Activated T-helper 17 cell treated with anti-CD3 and anti-CD28 coated beads, Interleukin-2, amount 50 U/mL, for 72 hours (primary cell): ENCODE measurements at regions not wholly inside any gene's neighbourhood (a gene's known extent, or its start where the extent isn't known, plus 50 kb on each side); places are given as distances from the start of the nearest gene placed in this dataset.
"Not testable (repeated sequence)": the region's sequence is repeated elsewhere in the genome, so short reads cannot be mapped to it uniquely, and the experiment has no call there.

Experiments
- ATAC-seq: fragments of 150-1000 bp; cut with Tn5 transposase; replicated peaks from 2 replicates; pipeline ENCODE4 v1.10.0; 2021; ENCODE audit warnings: mild to moderate bottlenecking, moderate library complexity
- H3K27ac Mint-ChIP-seq: one replicate; pipeline ENCODE4 v1.8.0; 2022; ENCODE audit warnings: mixed read lengths
- H3K27me3 Mint-ChIP-seq: one replicate; pipeline ENCODE4 v1.8.0; 2022; ENCODE audit warnings: mixed read lengths
- H3K36me3 Mint-ChIP-seq: one replicate; pipeline ENCODE4 v1.8.0; 2022; ENCODE audit warnings: low read depth, mild to moderate bottlenecking, mixed read lengths
- H3K4me1 Mint-ChIP-seq: one replicate; pipeline ENCODE4 v1.8.0; 2022; ENCODE audit warnings: mixed read lengths
- H3K4me3 Mint-ChIP-seq: one replicate; pipeline ENCODE4 v1.8.0; 2022; ENCODE audit warnings: mild to moderate bottlenecking, mixed read lengths
- H3K9me3 Mint-ChIP-seq: one replicate; pipeline ENCODE4 v1.8.0; 2022; ENCODE audit warnings: mixed read lengths

DNA sequence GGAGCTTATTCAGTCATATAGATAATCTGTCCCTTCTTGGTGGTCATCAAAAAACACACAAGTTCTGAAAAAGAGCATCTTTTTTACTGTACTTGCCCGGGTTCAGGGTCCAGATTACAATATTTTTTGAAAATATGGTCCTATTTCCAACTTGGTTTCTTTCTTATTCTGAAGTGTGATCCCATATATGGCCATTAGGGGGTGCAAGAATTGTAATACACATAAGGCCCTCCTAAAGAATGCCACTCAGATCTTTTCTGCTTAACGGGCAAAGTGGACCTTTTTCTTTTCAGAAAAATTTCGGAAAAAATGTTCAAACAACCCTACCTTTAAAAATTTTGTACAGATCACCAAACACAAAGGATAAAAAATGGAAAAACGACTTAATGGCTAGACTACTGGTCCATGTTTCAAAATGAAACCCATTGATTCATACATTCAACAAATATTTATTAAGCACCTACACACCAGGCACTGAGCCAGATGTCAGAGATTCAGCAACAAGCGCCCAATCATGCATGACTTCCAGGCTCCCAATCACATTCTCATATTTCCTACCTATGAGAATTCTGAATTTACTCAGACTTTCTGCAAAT lies 102.0 kb upstream of the MYRIP start:
- Mint-ChIP-seq H3K36me3 (no peaks in the 10 kb centered on the region), H3K27me3 (peaks cover 5% of the 10 kb centered on the region), H3K9me3 (no peaks in the 10 kb centered on the region), H3K4me3 (no peak overlapping the region), H3K27ac (no peak overlapping the region), H3K4me1 (no peaks in the 10 kb centered on the region)
- no peak for ATAC-seq

DNA sequence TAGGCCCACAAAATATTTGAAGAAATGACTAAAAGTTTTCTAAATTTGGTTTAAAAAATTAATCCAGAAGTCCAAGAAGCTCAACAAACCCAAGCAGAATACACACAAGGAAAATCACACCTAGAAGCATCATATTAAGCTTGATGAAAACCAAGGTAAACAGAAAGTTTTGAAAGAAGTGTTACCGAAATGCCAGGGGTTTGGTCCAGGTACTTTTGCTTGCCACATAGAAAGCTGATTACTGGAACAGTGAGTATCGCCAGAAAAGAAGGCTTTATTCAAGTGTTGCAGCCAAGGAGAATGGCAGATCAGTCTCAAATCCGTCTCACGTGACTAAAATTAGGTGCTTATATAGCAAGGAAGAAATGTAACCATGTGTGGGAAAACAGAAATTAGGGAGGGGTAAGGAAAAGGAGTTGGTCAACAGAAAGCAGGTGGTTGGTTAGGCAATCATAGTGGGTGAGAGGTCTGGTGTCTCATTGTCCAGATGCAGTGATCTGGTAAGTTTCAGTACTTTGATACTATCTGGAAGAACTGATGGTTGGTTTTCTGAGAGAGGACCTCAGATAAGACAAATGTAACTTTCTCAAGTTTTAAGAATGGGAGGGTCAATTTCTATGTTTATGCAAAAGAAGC lies 96.9 kb upstream of the MYRIP start:
- no peak for ATAC-seq
- H3K27ac Mint-ChIP-seq: no peak overlapping the region
- no peaks in the 10 kb centered on the region for H3K9me3 Mint-ChIP-seq
- H3K27me3 Mint-ChIP-seq: peaks cover under 1% of the 10 kb centered on the region
- no peaks in the 10 kb centered on the region for H3K36me3 Mint-ChIP-seq
- no peak overlapping the region for H3K4me3 Mint-ChIP-seq
- H3K4me1 Mint-ChIP-seq: no peaks in the 10 kb centered on the region

DNA sequence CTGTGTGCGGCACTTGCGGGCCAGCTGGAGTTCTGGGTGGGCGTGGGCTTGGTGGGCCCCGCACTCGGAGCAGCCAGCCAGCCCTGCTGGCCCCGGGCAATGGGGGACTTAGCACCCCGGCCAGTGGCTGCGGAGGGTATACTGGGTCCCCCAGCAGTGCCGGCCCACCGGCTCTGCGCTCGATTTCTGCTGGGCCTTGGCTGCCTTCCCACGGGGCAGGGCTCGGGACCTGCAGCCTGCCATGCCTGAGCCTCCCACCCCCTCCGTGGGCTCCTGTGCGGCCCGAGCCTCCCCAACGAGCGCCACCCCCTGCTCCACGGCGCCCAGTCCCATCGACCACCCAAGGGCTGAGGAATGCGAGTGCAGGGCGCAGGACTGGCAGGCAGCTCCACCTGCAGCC lies 96.1 kb upstream of the MYRIP start:
- H3K4me3 Mint-ChIP-seq, H3K9me3 Mint-ChIP-seq, H3K27ac Mint-ChIP-seq, ATAC-seq, H3K4me1 Mint-ChIP-seq, H3K36me3 Mint-ChIP-seq, H3K27me3 Mint-ChIP-seq: not testable (repeated sequence)

DNA sequence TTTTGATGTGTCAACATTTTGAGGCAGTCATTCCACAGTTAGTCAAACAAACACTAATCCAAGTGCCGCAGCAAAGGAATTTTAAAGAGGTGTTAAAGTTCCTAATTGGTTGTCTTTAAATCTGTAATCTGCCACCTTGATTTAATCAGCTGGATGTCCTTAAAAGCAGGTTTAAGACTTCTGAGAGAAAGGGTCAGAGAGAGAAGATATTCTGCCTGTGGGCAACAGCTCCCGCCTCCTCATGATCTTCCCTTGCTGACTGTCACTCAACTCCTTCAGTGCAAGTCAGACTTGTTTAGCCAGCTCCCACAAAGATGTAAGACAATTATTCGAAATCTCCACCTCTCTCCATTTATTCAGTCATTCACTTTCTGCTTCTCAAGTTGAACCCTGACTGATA lies 92.6 kb upstream of the MYRIP start:
- no peak for ATAC-seq
- Mint-ChIP-seq H3K36me3 (no peaks in the 10 kb centered on the region), H3K27ac (no peak overlapping the region), H3K4me1 (no peaks in the 10 kb centered on the region), H3K9me3 (no peaks in the 10 kb centered on the region), H3K27me3 (no peaks in the 10 kb centered on the region), H3K4me3 (no peak overlapping the region)

DNA sequence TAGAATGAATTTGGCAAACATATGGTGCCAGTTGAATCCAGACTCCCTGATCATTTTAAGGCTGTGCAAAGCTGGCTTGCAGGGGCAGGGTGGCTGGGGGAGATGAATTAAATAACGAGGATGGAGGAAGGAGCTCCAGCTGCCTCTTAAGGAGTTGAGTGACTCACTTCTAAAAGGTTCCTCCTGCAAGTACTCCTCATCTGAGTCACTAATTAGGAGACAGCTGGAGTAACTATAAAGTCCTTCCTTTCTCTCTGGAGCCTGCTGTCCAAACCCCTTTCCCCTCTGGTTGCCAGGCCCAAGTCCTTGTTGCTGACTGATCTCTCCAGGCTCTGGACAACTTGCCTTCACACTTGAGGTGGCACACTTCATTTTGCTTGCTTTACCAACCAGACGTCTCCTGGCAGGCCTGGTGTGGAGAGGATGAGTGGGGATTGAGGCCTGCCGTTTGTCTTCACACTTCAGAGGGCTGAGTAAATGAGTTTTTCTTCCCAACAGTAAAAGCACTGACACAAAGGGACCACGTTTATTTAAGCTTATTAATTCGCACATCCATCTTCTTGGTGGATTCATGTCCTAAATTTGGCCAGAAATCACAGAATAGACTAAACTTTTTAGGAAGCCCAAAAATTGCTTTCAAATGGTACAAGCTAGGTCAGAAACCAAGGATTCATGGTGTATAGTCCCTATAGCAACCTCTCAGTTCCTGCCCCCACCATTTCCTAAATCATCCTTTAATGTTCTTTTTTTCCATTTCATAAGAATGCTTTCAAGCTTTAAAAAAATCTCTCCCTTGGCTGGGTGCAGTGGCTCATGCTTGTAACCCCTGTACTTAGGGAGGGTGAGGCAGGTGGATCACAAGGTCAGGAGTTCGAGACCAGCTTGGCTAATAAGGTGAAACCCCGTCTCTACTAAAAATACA lies 90.5 kb upstream of the MYRIP start:
- peak; percentile 28 for ATAC-seq
- H3K4me3 Mint-ChIP-seq: no peak overlapping the region
- H3K27ac Mint-ChIP-seq: no peak overlapping the region

DNA sequence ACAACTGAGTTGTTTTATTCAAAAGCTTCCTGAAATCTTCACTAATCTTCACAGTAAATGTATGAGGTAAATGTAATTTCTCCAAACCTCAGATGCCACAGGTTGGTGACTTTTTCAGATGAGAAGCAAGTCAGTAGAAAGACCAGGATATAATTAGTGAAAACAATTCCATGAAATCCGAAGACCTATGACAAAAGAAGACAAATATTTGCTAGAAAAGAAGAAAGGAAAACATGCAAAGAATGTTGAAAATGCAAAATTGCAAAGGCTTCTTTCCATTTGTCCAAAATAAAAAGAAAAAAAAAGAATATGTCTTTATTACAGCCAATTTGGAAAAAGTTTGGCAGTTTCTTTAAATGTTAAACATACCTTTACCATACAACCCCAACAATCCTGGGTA lies 88.3 kb upstream of the MYRIP start:
- Mint-ChIP-seq H3K4me3 (no peak overlapping the region), H3K36me3 (no peaks in the 10 kb centered on the region), H3K27me3 (no peaks in the 10 kb centered on the region), H3K4me1 (no peaks in the 10 kb centered on the region), H3K9me3 (no peaks in the 10 kb centered on the region), H3K27ac (no peak overlapping the region)
- ATAC-seq: no peak

More for the DNA sequence above, 90.5 kb upstream of the MYRIP start:
- no peaks in the 10 kb centered on the region for H3K4me1 Mint-ChIP-seq
- no peaks in the 10 kb centered on the region for H3K9me3 Mint-ChIP-seq
- no peaks in the 10 kb centered on the region for H3K27me3 Mint-ChIP-seq
- no peaks in the 10 kb centered on the region for H3K36me3 Mint-ChIP-seq

DNA sequence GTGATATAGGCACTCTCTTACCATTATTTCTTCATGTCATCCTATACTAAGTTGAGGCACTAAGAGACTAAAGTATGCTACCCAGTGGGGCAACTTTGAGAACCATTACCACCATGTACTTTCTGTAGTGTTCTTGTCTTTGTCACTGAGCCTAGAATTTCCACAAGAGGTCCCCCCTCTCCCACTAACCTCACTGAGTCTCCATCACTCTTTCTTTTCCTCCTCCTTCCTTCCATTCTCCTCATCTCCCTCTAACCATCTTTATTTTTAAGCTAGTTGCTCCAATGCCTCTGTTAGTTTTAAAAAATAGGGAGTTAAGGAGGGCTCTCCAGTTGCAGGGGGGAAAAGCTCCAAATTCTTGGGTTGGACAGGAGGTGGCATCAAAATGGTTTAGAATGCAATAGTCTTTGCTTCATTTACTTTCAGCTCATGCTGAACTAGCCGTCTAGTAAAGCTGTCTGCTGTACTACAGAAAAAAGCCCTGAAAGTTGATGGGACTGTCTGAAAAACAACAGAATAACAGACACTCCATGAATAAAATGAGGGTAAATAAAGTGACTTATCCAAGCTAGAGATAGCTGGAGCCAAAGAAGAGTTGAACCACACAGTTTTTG lies 85.1 kb upstream of the MYRIP start:
- H3K4me3 Mint-ChIP-seq: no peak overlapping the region
- no peaks in the 10 kb centered on the region for H3K4me1 Mint-ChIP-seq
- H3K27me3 Mint-ChIP-seq: no peaks in the 10 kb centered on the region
- H3K27ac Mint-ChIP-seq: no peak overlapping the region
- no peak for ATAC-seq
- no peaks in the 10 kb centered on the region for H3K36me3 Mint-ChIP-seq
- peaks cover 3% of the 10 kb centered on the region for H3K9me3 Mint-ChIP-seq

DNA sequence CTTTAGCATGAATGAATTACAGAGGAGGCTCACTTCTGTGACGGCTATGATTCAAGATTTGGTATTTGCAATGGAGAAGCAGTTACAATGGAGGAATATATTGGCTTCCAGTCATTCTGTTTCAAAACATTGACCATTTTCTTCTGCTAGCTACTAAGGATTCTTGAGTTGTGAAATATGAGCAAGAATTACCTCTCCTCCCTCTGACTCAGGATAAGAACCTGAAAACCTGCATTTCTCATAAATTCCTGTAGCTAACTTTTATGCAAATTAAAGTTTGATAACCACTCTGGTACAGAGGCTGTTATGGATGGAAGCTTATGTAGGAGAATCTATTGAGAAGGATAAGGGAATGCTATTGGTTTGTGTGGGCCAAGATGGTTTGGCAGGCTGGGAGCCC lies 84.1 kb upstream of the MYRIP start:
- peaks cover 3% of the 10 kb centered on the region for H3K9me3 Mint-ChIP-seq
- ATAC-seq: no peak
- no peak overlapping the region for H3K27ac Mint-ChIP-seq
- no peaks in the 10 kb centered on the region for H3K36me3 Mint-ChIP-seq
- H3K4me3 Mint-ChIP-seq: no peak overlapping the region
- no peaks in the 10 kb centered on the region for H3K27me3 Mint-ChIP-seq
- H3K4me1 Mint-ChIP-seq: no peaks in the 10 kb centered on the region

DNA sequence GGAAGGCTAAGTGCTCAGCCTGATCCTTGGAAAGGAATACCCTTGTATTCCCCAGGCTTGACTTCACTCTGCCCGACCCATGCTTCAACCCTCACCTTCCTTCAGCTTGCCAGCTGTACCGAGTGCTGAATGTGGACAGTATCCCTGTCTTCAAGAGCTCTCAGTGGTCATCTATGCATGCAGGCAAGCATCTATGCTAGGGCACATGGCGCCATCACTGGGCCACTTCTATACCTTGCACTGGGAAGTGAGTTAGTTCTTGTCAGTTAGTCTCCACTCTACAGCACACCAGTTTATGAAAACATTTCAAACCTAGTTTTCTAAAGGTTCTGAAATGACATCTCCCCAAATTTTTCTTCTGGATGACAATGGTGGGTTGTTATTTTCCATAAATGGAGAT lies 82.0 kb upstream of the MYRIP start:
- H3K4me3 Mint-ChIP-seq: no peak overlapping the region
- H3K4me1 Mint-ChIP-seq: no peaks in the 10 kb centered on the region
- ATAC-seq: no peak
- H3K27ac Mint-ChIP-seq: no peak overlapping the region
- H3K36me3 Mint-ChIP-seq: no peaks in the 10 kb centered on the region
- H3K27me3 Mint-ChIP-seq: peaks cover 3% of the 10 kb centered on the region
- H3K9me3 Mint-ChIP-seq: peaks cover 6% of the 10 kb centered on the region

DNA sequence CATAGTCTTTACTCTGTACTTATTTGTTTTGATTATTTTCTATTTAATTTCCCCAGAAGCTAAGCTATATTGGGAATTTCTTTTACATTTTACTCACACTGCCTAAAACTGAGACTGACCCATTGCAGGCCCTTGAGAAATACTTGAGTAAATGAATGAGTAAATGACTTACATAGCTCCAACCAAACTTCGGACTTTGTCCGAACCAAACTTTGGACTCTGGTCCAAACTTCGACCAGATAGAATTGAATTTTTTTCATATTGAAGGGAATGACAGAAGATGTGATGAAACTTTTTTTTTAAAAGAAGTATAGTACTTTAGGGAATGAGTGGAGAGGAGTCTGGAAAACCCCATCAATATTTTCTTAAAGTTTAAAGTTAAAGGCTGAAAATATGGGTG lies 75.6 kb upstream of the MYRIP start:
- H3K27ac Mint-ChIP-seq: no peak overlapping the region
- H3K4me3 Mint-ChIP-seq: no peak overlapping the region
- H3K9me3 Mint-ChIP-seq: peaks cover 3% of the 10 kb centered on the region
- peaks cover 3% of the 10 kb centered on the region for H3K27me3 Mint-ChIP-seq
- H3K36me3 Mint-ChIP-seq: no peaks in the 10 kb centered on the region
- no peaks in the 10 kb centered on the region for H3K4me1 Mint-ChIP-seq
- no peak for ATAC-seq

DNA sequence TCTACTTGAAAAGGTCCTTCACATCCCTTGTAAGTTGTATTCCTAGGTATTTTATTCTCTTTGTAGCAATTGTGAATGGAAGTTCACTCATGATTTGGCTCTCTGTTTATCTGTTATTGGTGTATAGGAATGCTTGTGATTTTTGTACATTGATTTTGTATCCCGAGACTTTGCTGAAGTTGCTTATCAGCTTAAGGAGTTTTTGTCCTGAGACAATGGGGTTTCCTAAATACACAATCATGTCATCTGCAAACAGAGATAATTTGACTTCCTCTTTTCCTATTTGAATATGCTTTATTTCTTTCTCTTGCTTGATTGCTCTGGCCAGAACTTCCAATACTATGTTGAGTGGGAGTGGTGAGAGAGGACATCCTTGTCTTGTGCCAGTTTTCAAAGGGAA lies 69.8 kb upstream of the MYRIP start:
- H3K36me3 Mint-ChIP-seq, H3K27ac Mint-ChIP-seq: not testable (repeated sequence)

DNA sequence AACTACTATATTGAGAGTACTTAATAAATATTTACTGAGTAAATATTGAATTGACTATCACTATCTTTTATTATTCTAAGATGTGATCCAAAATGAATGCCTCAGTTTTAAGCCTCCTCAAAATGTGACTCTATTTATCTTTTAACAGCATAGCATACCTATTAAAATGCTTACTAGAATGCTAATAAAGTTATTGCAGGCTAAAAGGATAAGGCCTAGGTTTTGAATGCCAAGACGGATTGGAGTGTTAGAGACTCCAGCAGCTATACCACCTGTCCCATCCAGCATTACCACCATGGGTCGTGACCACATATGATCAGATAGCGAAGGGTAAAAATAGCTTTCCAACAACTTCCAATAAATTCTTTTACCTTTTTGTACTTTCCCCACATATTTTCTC lies 64.7 kb upstream of the MYRIP start:
- H3K27me3 Mint-ChIP-seq: peaks cover 15% of the 10 kb centered on the region
- no peak overlapping the region for H3K4me3 Mint-ChIP-seq
- ATAC-seq: no peak
- H3K27ac Mint-ChIP-seq: no peak overlapping the region
- H3K4me1 Mint-ChIP-seq: no peaks in the 10 kb centered on the region
- no peaks in the 10 kb centered on the region for H3K36me3 Mint-ChIP-seq
- peaks cover 12% of the 10 kb centered on the region for H3K9me3 Mint-ChIP-seq

More for the DNA sequence above, 69.8 kb upstream of the MYRIP start:
- not testable (repeated sequence) for ATAC-seq, H3K4me1 Mint-ChIP-seq, H3K4me3 Mint-ChIP-seq
- Mint-ChIP-seq H3K9me3 (peaks cover 12% of the 10 kb centered on the region), H3K27me3 (peaks cover 12% of the 10 kb centered on the region)

DNA sequence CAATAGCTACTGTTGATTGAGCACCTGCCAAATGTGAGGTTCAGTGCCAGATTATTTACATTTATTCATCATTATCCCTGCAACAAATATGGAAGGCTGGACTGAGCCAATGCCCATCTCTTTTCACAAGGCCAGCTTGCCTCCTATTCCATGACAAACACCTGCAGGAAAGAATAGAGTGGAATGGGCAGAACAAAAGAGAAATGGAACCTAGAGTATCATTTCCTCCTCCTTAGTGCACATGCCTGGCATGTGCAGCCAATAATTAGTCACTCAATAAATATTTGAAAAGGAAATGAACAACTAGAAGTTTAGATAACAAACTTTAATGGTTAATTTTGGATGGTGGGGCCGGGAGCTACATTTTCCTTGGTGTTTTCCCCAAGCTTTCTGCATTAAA lies 61.4 kb upstream of the MYRIP start:
- Mint-ChIP-seq H3K27me3 (peaks cover 8% of the 10 kb centered on the region), H3K27ac (no peak overlapping the region), H3K4me3 (no peak overlapping the region), H3K4me1 (no peaks in the 10 kb centered on the region), H3K36me3 (no peaks in the 10 kb centered on the region), H3K9me3 (no peaks in the 10 kb centered on the region)
- ATAC-seq: no peak

DNA sequence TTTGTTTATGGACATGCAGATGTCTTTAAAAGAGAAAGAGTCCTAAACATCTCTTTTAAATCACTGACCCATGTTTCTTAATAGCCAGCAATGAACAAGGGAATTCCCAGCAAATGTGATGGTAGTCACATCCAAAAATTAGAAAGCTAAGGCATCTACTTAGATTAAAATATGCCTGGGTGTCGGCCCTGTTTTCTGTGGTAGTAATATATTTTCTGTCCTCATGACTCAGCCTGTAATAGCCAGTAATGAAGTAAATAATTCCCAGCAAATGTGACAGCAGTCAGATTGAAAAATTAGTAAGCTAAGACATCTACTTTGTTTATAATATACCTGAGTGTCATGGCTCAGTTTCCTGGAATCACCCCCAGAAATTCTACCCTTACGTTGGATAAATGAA lies 60.6 kb upstream of the MYRIP start:
- Mint-ChIP-seq H3K9me3 (no peaks in the 10 kb centered on the region), H3K4me1 (no peaks in the 10 kb centered on the region), H3K27me3 (peaks cover 8% of the 10 kb centered on the region), H3K4me3 (no peak overlapping the region), H3K27ac (no peak overlapping the region), H3K36me3 (no peaks in the 10 kb centered on the region)
- no peak for ATAC-seq

DNA sequence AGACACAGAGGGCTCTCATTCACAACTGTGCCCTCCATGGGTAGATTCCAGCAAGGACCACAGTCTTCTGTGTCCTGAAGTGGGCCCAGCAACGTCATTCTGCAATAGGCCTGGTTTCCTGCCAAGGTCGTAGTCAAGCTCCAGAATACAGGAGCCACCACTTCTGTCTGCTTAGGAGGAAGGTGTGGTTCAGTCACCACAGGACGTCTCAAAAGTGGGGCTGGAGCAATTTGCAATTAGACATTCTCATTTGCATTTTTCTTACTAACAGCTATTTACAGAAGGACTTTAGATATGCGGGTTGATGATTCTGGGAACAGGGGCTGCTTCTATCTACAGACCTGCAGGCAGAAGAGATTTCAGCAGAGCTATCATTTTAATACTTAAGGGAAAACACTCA lies 58.7 kb upstream of the MYRIP start:
- ATAC-seq: no peak
- no peak overlapping the region for H3K4me3 Mint-ChIP-seq
- no peak overlapping the region for H3K27ac Mint-ChIP-seq
- H3K27me3 Mint-ChIP-seq: peaks cover 12% of the 10 kb centered on the region
- no peaks in the 10 kb centered on the region for H3K4me1 Mint-ChIP-seq
- no peaks in the 10 kb centered on the region for H3K36me3 Mint-ChIP-seq
- no peaks in the 10 kb centered on the region for H3K9me3 Mint-ChIP-seq
